Kidney (tissue), 13 donors: ENCODE measurements at regions not wholly inside any gene's neighbourhood (a gene's known extent, or its start where the extent isn't known, plus 50 kb on each side); places are given as distances from the start of the nearest gene placed in this dataset.

Experiments used
- DNase-seq, 5 donors: peaks; one replicate each; pipeline ENCODE4 v3.0.0-alpha.2; 2013 to 2020
- FAIRE-seq: peaks from 2 replicates; lab custom pipeline; 2012; peaks lifted over from hg19 to GRCh38; lab: Jason Lieb, UNC
- H3K27ac ChIP-seq, 2 donors: one replicate each; pipeline ENCODE4 v1.7.0; 2013; ENCODE audit warnings: low read depth in 2 of 2, low read length in 2 of 2, inconsistent platforms in 1 of 2
- H3K27me3 ChIP-seq: one replicate; pipeline ENCODE4 v1.7.1; 2013; ENCODE audit warnings: low read length, inconsistent platforms; ENCODE audit not compliant: control insufficient read depth, insufficient read depth
- H3K36me3 ChIP-seq, 3 donors: one replicate each; pipeline versions ENCODE4 v1.7.0 to v1.7.1; 2013; ENCODE audit warnings: low read length in 3 of 3, control low read depth in 1 of 3, inconsistent platforms in 1 of 3; ENCODE audit not compliant: insufficient read depth in 3 of 3, control insufficient read depth in 2 of 3
- H3K4me1 ChIP-seq, 3 donors: one replicate each; pipeline versions ENCODE4 v1.7.0 to v1.7.1; 2013; ENCODE audit warnings: low read length in 3 of 3, inconsistent platforms in 1 of 3, low read depth in 1 of 3; ENCODE audit not compliant: control insufficient read depth in 2 of 3, insufficient read depth in 2 of 3
- H3K4me3 ChIP-seq, 3 donors: one replicate each; pipeline versions ENCODE4 v1.7.0 to v1.8.1; 2013; ENCODE audit warnings: low read length in 3 of 3, control low read depth in 1 of 3, inconsistent platforms in 1 of 3
- H3K9ac ChIP-seq, 3 donors: one replicate each; pipeline versions ENCODE4 v1.7.0 to v1.7.1; 2013; ENCODE audit warnings: low read length in 3 of 3, control low read depth in 1 of 3, inconsistent platforms in 1 of 3
- H3K9me3 ChIP-seq, 3 donors: one replicate each; pipeline versions ENCODE4 v1.7.0 to v1.7.1; 2013; ENCODE audit warnings: low read length in 3 of 3, control low read depth in 1 of 3, inconsistent platforms in 1 of 3; ENCODE audit not compliant: control insufficient read depth in 2 of 3, insufficient read depth in 1 of 3
- intact Hi-C: fragments of 100-400 bp; cut with DNase I; formaldehyde crosslinking; loops from one replicate; pipeline ENCODE4 v1.11.1; 2022
- TF ChIP-seq, protein P1 (sequence below): IDR thresholded peaks from 3 replicates; pipeline ENCODE4 v1.5.1; 2012; ENCODE audit warnings: mild to moderate bottlenecking, moderate library complexity, borderline replicate concordance; ENCODE audit not compliant: insufficient read depth; ENCODE audit errors: extremely low read depth
- donor health status: control.
- donor health status: control.
- donor health status: control.
- donor health status: control.
- donor health status: control.
- donor health status: DM: yes; HTN: yes; CAD: no.
- donor health status: Normal renal cell carcinoma (clear cell type).

DNA sequence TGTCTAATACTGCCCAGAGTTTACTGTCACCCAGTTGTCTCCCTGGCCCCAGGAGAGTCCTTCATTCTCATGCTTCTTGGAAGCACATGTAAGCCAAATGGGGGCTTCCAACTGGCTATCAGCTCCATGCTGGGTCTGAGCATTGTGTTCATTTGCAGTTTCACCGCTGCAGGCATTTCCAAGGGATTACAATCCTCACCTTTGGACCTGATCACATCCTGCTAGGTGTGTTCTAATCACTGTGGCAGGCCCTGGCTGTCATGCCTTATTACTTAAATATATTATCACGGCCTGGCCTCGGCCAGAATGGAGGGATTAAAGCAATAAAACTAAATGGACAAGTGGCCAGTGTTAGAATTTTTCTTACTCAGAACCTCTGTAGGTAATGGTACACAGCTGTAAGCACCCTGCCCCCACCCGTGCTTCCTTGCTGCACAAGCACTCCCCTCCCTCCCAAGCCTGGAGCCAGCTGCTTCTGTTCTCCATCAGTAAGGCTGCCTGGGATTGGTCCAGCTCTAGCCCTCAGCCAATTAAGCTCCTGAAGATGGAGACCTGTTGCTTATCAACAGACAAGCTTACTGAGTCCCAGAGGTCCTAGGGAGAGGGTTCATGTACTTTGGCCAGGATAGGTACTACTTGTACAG is 175.9 kb upstream of the RBM19 start:
- Histone ChIP-seq H3K9me3 (no peaks in the 10 kb centered on the region), H3K9ac (no peak overlapping the region), H3K4me3 (no peak overlapping the region), H3K27ac (no peak overlapping the region), H3K27me3 (no peaks in the 10 kb centered on the region), H3K4me1 (no peaks in the 10 kb centered on the region), H3K36me3 (no peaks in the 10 kb centered on the region)
- FAIRE-seq, result no peak
- intact Hi-C loops, result no loop called here
- DNase-seq, result peak in 1 of 5 donors; percentile 14
- TF ChIP-seq, protein P1, sequence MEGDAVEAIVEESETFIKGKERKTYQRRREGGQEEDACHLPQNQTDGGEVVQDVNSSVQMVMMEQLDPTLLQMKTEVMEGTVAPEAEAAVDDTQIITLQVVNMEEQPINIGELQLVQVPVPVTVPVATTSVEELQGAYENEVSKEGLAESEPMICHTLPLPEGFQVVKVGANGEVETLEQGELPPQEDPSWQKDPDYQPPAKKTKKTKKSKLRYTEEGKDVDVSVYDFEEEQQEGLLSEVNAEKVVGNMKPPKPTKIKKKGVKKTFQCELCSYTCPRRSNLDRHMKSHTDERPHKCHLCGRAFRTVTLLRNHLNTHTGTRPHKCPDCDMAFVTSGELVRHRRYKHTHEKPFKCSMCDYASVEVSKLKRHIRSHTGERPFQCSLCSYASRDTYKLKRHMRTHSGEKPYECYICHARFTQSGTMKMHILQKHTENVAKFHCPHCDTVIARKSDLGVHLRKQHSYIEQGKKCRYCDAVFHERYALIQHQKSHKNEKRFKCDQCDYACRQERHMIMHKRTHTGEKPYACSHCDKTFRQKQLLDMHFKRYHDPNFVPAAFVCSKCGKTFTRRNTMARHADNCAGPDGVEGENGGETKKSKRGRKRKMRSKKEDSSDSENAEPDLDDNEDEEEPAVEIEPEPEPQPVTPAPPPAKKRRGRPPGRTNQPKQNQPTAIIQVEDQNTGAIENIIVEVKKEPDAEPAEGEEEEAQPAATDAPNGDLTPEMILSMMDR, result no peak

- FAIRE-seq (no peak), DNase-seq (peak in 3 of 5 donors; percentile 24 to 54 (median 33))
Measured at GRCh38 chr12:114140576-114140975, 174.5 kb upstream of the RBM19 start.

DNA sequence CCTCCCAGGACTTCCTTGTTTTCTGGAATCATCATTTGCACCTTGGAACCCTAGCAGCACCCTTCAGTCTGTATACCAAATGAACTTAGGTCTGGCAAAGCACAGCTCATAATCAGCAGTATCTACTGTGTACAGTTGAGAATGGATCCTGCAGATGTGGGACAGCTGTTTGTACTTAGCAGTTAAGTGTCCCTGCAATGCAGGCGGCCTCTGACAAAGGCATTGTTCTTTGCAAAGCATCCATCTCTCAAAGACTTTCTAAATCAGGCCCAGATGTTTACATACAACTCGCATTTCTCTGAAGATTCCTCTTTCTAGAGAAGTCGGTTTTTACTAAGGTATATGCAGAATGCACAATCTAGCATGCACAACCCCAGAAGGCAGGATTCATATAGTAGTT is 170.5 kb upstream of the RBM19 start:
- Histone ChIP-seq H3K27ac (no peak overlapping the region), H3K4me3 (no peak overlapping the region), H3K9me3 (no peaks in the 10 kb centered on the region), H3K9ac (no peak overlapping the region), H3K4me1 (no peaks in the 10 kb centered on the region), H3K36me3 (no peaks in the 10 kb centered on the region), H3K27me3 (no peaks in the 10 kb centered on the region)
- intact Hi-C loops, result no loop called here
- FAIRE-seq (no peak), DNase-seq (peak in 1 of 5 donors; percentile 35)
- TF ChIP-seq, protein P1, result no peak

More at GRCh38 chr12:114140576-114140975, 174.5 kb upstream of the RBM19 start:
- Histone ChIP-seq H3K9me3 (no peaks in the 10 kb centered on the region), H3K36me3 (no peaks in the 10 kb centered on the region), H3K27me3 (no peaks in the 10 kb centered on the region), H3K4me1 (no peaks in the 10 kb centered on the region), H3K4me3 (no peak overlapping the region), H3K9ac (no peak overlapping the region), H3K27ac (no peak overlapping the region)
- intact Hi-C loops, result no loop called here
- TF ChIP-seq, protein P1, result no peak

GRCh38 chr12:114134922-114135321 is 168.8 kb upstream of the RBM19 start:
- no peak overlapping the region for H3K27ac ChIP-seq
- no peaks in the 10 kb centered on the region for H3K36me3 ChIP-seq
- H3K27me3 ChIP-seq, result no peaks in the 10 kb centered on the region
- intact Hi-C loops, result no loop called here
- H3K4me3 ChIP-seq, result no peak overlapping the region
- no peak for DNase-seq
- H3K9ac ChIP-seq, result no peak overlapping the region
- no peaks in the 10 kb centered on the region for H3K4me1 ChIP-seq
- TF ChIP-seq, protein P1, result no peak
- no peak for FAIRE-seq
- no peaks in the 10 kb centered on the region for H3K9me3 ChIP-seq
